ENCODE measurements at regions not wholly inside any gene's neighbourhood (a gene's known extent, or its start where the extent isn't known, plus 50 kb on each side); places are given as distances from the start of the nearest gene placed in this dataset.

- DNase-seq = no peak
These were observed 827.8 kb downstream of the TLE4 start for GRCh38 chr9:80399606-80400005.

GRCh38 chr9:80387828-80388227 lies 816.1 kb downstream of the TLE4 start:
- no peak for DNase-seq

- DNase-seq = no peak
These were observed 813.5 kb downstream of the TLE4 start for GRCh38 chr9:80385246-80385645.

- DNase-seq = no peak
These were observed 811.6 kb downstream of the TLE4 start for GRCh38 chr9:80383331-80383730.

DNA sequence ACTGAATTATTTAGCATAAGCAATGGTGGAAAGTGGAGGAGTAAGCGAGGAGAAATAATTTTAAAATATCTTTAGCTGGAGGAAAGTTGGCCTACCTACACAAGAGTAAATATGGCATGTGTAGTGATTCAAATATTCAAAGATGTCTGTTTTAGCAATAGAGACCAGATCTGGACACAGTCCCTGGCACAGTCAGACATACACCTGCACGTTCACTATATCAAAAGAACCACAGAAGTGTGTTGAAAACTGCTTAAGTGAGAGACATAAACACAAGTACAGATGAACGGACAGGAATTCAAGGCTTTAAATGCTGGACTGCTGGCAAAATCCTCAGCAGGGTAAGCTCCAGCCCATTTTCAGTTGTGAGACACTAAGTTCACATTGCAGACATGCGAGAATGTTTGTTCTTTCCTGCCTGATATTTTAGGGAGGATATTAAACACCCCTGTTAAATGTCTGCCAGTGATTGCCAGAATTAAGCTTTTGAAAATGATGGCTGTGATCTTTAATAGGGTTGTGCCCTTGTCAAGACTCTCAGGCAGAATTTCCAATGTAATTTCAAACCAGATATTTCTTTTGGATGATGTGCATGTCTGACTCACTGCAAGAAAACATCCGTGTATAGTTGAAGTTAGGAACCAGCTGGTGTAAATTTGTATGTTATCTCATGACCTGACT lies 810.6 kb downstream of the TLE4 start:
- no peak for DNase-seq

GRCh38 chr9:80380301-80380700 lies 808.5 kb downstream of the TLE4 start:
- DNase-seq = no peak

DNA sequence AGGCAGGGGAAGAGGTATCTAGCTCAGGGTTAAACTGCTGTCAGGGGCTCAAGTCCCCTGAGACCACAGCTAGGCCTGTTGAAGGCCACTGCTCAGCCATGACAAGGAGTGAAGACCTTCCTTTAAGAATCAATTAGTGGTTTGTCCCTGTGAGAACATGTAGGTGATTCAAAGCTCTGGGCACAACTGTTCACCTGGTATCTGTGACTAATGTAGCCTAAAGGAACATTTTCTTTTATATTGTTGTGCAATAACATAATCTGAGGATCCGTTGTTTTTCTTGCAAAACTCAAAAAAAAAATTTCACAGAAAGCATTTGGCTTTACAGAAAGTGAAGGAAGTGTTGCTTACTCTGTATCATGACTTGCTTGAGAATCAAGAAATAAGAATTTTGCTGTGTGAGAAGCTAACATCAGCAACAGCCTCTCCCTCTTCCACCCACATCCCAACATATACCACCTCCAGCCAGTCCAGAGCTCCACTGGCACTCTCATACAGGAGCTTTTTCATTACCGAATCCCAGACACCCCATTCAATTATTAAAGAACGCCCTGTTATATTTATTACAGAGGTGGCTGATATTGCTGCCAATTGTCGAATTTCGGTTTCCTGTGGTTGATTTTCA lies 807.0 kb downstream of the TLE4 start:
- no peak for DNase-seq

- DNase-seq = no peak
These were observed 804.4 kb downstream of the TLE4 start for GRCh38 chr9:80376180-80376579.

DNA sequence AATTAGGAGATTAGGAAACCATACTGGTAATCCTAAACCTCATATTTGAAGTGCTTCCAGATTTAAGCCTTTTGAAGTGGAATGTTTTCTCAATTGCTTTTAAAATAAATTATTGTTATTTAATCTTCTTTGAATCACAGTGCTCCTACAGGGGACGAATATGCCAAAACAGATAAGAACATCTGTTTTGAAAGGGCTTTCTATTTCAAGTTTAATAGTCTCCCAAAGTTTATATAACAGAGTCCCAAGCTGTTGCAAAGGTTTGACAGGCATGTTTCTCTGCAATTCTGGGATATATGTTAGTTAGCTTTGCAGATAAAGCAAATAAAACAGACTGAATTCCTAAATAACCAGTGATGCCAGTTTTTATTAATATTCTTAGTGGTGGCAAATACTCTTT lies 803.7 kb downstream of the TLE4 start:
- DNase-seq = no peak

DNA sequence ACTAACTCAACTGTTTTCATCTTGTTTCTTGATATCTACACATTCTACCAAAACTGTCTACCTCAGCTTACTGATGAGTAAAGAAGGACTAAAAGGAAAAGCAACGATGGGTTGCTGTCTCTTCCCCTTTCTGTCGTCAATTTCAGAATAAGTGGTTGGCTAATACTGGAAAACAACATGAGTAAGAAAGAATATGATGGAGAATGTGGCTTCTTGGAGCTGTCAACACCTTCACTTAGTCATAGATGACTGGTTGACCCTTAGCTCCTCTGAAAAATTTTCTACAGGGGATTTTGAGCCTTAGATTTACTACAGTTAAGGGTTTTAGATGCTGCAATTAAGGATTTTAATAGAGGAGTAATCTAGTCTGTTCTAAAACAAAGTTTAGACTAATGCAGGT lies 797.9 kb downstream of the TLE4 start:
- DNase-seq = no peak

GRCh38 chr9:80366626-80367025 lies 794.9 kb downstream of the TLE4 start:
- DNase-seq = no peak

- no peak for DNase-seq
These were observed 788.4 kb downstream of the TLE4 start for GRCh38 chr9:80359941-80360881.

DNA sequence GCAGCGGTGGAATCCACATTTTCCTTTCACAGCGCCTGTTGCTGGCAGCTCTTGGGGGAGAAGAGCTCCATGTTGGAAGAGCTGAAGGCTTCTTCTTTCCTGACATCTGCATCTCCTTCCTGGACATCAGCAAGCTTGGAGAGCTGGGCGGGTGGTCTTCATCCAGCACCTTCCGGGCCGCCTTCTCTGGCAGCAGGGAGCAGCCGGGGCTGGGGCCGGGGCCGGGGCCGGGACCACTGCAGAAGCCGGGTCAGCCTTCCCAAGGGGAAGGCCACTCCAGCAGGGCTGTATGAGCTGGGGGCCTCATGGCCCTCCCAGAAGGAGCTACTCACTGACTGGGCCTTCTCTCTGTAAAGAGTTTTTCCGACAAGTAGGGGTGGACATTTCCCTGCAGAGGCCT lies 787.5 kb downstream of the TLE4 start:
- DNase-seq = no peak

DNA sequence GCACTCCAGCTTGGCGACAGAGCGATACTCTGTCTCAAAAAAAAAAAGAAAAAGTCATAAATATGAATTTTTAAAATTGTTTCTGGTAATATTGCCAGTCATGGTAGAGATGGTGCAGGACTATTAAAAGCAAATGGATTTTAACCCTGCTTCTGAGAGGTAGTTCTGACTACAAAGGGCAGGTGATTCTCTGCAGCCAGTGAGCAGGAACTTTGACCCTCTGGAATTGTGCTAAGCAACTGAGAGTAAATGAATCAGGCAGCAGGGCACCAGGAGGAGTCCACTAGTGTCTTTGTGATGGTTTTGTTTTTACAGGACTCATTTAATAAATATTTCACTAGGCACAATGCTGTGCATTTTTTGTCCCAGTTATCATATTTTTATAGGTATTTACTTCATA lies 781.2 kb downstream of the TLE4 start:
- DNase-seq = no peak

DNA sequence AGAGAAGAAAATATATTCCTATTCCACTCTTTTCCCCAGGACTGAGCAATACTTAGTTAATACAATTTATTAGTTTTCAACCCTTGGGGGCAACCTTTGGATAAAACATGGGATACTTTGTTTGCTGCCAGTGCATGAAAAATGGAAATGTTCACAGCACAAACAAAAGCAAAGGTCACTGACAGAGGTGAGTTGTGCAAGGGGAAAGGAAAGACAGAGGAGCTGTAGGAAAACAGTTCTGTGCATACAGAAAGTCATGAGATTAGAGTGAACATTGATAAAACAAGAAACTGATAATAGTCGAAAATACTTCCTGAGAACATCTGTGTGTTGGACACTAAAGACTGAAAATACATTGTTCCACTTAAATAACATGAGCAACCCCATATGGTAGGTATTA lies 779.8 kb downstream of the TLE4 start:
- no peak for DNase-seq

GRCh38 chr9:80326105-80326504 lies 754.3 kb downstream of the TLE4 start:
- DNase-seq = no peak

DNA sequence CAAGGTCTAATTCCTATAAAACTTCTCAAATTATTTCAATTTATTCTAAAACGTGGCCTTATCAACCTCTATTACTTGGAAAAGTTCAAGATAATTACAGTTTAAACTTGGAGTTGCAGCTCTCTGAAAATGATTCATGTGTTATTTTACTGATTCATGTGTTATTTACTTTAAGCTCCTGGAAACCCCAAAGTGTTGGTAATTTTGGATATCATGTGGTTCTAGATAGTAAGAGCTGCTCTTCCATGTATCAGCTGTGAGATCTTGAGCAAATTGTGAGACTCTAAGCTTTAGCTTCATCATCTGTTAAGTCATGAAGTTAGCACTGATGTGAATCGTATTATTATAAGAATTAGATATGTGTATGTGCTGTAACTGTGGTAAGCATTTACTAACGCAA lies 749.2 kb downstream of the TLE4 start:
- no peak for DNase-seq

GRCh38 chr9:80320480-80320879 lies 748.7 kb downstream of the TLE4 start:
- no peak for DNase-seq

DNA sequence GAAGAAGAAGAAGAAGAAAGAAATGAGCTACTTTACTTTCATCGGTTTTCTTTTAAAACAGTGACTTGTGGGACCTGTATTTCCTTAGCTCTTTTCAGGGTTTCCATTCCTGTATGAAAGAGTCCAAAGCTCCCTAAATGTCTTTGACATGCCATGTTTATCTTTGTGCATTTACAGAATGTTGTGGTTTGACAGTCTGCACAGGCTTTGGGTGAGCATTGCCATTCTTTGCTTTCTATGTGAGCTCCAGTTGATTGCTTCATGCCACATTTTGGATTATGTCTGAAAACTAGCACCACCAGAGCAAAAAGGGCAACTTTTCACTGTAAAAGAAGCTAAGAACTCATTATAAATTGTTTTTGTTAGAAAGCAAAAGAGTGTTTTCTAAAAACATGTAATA lies 733.4 kb downstream of the TLE4 start:
- no peak for DNase-seq

GRCh38 chr9:80294955-80295354 lies 723.2 kb downstream of the TLE4 start:
- no peak for DNase-seq

- no peak for DNase-seq
These were observed 722.6 kb downstream of the TLE4 start for GRCh38 chr9:80294318-80294717.

- no peak for DNase-seq
These were observed 720.5 kb downstream of the TLE4 start for GRCh38 chr9:80292231-80292630.

DNA sequence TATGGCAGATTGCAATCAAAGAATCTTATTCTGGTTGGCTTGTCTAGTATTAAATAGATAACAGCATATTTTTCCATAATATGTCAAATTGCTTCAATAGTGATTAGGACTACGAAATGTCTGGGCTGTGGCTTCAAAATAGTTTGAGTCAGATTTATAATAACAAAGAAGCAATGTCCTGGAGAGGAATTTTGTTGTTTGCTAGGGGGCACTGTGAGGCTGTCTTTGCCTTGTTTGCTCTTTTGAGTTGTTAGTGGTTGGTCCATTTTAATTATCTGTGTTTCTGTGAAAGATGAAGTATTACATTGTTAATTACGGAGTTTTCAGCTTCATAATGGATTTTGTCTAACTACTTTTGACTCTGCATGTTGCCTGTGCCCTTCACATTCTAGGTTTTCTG lies 713.6 kb downstream of the TLE4 start:
- DNase-seq = no peak

GRCh38 chr9:80282766-80283165 lies 711.0 kb downstream of the TLE4 start:
- no peak for DNase-seq

Data from effector CD8-positive, alpha-beta T cell (primary cell).